COR-L47 (cell line): ENCODE measurements at regions not wholly inside any gene's neighbourhood (a gene's known extent, or its start where the extent isn't known, plus 50 kb on each side); places are given as distances from the start of the nearest gene placed in this dataset.

Source experiments
- DNase-seq: peaks from one replicate; lab custom pipeline; 2025; lab: John Stamatoyannopoulos, UW

GRCh38 chr4:79023799-79024770 is 84.8 kb upstream of the PAQR3 start:
- no peak for DNase-seq

GRCh38 chr4:79022529-79022928 is 83.3 kb upstream of the PAQR3 start:
- DNase-seq: no peak

DNA sequence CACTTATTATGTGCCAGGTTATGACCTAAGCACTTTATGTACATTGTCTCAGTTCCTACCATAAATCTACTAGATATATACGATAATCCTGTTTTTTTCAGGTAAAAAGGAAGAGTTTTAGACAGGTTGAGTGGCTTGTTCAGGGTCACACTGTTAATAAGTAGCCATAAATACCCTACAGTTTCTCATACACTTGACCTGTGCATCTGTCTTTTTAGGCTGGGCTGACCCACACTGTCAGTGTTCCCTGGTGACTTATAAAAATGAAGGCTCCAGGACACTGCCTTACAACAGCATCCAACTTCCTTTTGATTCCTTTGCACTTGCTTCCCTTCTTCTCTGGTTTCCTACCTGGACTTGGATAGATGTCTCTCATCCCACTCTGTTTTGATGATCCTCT is 78.2 kb upstream of the PAQR3 start:
- DNase-seq: no peak

GRCh38 chr4:79016878-79017277 is 77.6 kb upstream of the PAQR3 start:
- no peak for DNase-seq

DNA sequence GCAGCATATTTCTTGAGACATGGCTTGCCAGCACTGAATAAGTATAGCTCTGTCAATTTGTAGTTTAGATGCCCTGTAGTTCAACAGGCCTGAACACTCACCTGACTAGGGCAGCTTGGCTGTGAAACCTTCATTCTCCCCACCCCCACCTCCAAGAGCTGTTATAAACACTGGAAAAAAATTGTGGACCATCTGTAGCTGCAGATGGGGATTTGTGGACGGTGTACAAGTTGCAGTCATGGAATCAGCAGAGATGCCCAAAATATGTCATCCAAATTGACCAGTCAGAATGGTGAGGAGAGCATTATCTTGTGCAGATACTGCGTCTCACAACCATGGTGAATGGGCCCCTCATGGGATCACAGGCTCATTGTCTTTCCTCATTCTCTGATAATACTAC is 76.2 kb upstream of the PAQR3 start:
- no peak for DNase-seq

- DNase-seq: no peak
Measured at GRCh38 chr4:79014230-79014629, 75.0 kb upstream of the PAQR3 start.

DNA sequence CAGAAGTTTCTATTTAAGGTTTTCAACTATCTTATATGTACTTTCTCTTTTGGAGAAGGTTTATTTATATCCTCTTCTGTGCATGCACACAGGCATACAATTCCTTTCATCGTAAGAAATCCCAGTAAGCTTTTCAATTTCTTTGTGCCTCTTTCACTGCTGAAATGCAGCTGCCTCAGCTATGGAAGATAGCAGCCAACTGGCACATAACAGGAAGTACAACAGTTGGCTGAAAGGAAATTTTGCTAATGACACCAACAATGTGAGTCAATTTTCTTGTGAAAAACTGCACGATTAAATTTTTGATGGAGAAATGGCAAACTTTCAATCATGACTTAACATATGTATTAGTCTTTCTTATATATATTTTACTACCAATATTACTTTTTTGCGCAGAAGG is 74.5 kb upstream of the PAQR3 start:
- DNase-seq: no peak

DNA sequence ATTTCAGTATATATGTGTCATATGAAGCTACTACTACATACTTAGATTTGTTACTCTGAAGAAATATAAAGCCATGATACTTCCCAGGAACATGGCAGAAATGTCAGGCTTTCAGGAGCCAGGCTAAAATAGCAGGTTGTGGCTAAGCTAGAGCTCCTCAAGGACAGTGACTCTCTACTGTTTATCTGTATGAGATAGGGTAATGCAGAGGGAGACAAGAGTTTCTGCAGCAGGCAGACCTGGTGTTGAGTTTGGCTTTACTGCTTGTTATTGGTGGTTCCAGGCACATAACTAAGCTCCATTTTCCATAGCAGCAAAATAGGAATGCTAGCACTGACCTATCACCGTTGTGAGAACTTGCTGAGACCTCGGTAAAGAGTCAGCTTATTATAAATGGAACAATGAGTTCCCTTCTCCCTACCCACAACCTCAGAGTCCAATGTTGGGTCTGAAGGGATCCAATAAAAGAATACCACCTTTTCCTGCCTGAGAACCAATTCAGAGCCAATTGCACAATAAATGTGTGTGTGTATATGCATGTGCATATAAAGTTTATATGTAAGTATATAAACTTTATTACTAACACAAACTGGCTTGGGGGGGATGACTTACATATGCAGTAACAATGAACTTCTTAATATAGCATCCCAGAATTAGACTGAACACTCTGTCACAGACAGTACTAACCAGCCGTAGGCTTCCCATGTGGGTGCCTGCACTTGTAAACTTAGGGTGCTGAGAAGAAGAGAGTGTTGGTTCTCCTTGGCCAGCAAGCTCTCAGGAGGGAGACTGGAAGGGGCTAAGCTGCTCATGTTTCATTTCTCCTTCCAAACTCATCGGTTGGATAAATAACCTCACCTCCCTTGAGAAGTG is 51.9 kb upstream of the PAQR3 start:
- DNase-seq: no peak

DNA sequence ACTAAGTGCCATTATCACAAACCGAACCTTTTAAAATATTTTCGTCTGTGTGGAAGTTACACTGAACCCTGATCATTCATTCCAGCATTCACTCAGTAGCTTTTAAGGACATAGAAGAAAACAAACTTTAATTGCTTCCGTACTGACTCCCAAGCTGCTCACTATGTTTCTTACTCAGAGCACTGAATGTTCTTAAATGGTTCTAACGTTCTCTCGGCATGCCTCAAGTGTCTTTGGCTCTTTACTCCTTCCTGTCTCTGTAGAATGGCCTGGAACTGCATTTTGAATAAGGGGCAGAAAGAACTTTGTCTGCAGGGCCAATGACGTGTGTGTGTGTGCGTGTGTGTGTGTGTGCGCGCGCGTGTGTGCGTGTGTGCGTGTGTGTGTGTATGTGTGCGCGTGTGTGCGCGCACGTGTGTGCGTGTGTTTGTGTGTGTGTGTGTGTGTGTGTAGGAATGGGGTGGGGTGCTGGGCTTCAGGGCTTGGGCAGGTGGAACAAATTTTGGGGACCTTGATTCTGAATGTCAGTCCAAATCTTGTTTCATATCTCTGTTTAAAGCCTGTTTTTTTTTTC is 50.5 kb upstream of the PAQR3 start:
- no peak for DNase-seq
